ENCODE measurements at regions not wholly inside any gene's neighbourhood (a gene's known extent, or its start where the extent isn't known, plus 50 kb on each side); places are given as distances from the start of the nearest gene placed in this dataset.
"Not testable (repeated sequence)": the region's sequence is repeated elsewhere in the genome, so short reads cannot be mapped to it uniquely, and the experiment has no call there.

- no peak for DNase-seq
These were observed 564.2 kb downstream of the PTPRU start for GRCh38 chr1:29800522-29800956.

- DNase-seq: no peak
These were observed 563.8 kb downstream of the PTPRU start for GRCh38 chr1:29800120-29800519.

- no peak for DNase-seq
These were observed 562.6 kb downstream of the PTPRU start for GRCh38 chr1:29798699-29799566.

- not testable (repeated sequence) for DNase-seq
These were observed 560.8 kb downstream of the PTPRU start for GRCh38 chr1:29797125-29797524.

- not testable (repeated sequence) for DNase-seq
These were observed 559.6 kb downstream of the PTPRU start for GRCh38 chr1:29795965-29796364.

- no peak for DNase-seq
These were observed 557.5 kb downstream of the PTPRU start for GRCh38 chr1:29793653-29794348.

- peak; percentile 72 to 82 for DNase-seq
These were observed 556.8 kb downstream of the PTPRU start for GRCh38 chr1:29793101-29793546.

GRCh38 chr1:29789910-29790247 is 553.6 kb downstream of the PTPRU start:
- DNase-seq: no peak

GRCh38 chr1:29789221-29789909 is 553.0 kb downstream of the PTPRU start:
- no peak for DNase-seq

- DNase-seq: no peak
These were observed 550.7 kb downstream of the PTPRU start for GRCh38 chr1:29786791-29787732.

GRCh38 chr1:29786195-29786594 is 549.9 kb downstream of the PTPRU start:
- DNase-seq: no peak

GRCh38 chr1:29785554-29785953 is 549.2 kb downstream of the PTPRU start:
- DNase-seq: no peak

GRCh38 chr1:29785137-29785527 is 548.8 kb downstream of the PTPRU start:
- DNase-seq: no peak

- DNase-seq: no peak
These were observed 548.2 kb downstream of the PTPRU start for GRCh38 chr1:29784276-29785136.

- no peak for DNase-seq
These were observed 547.4 kb downstream of the PTPRU start for GRCh38 chr1:29783508-29784275.

GRCh38 chr1:29782846-29783507 is 546.7 kb downstream of the PTPRU start:
- DNase-seq: no peak

GRCh38 chr1:29779146-29779545 is 542.8 kb downstream of the PTPRU start:
- DNase-seq: no peak

- DNase-seq: no peak
These were observed 541.2 kb downstream of the PTPRU start for GRCh38 chr1:29777522-29777921.

- no peak for DNase-seq
These were observed 538.0 kb downstream of the PTPRU start for GRCh38 chr1:29774355-29774754.

GRCh38 chr1:29772584-29773100 is 536.3 kb downstream of the PTPRU start:
- no peak for DNase-seq
